Gastrocnemius medialis (tissue), 4 donors: ENCODE measurements at regions not wholly inside any gene's neighbourhood (a gene's known extent, or its start where the extent isn't known, plus 50 kb on each side); places are given as distances from the start of the nearest gene placed in this dataset.

ENCODE experiments used
- POLR2A ChIP-seq, 2 donors: fragments of 450-650 bp; IDR thresholded peaks; one replicate each; pipeline ENCODE4 v1.6.1; 2017; ENCODE audit warnings: antibody characterized with exemption in 2 of 2, mild to moderate bottlenecking in 2 of 2, moderate library complexity in 2 of 2
- TF ChIP-seq, protein P1 (sequence below), 5 experiments: fragments of 450-650 bp in 3 of 5; fragments of 200-600 bp in 2 of 5; sonication (generic) in 2 of 5; IDR thresholded peaks in 4 of 5; conservative IDR thresholded peaks in 1 of 5; 1 replicate in 4 of 5; 2 replicates in 1 of 5; pipeline ENCODE4 v1.5.1; 2016 to 2019; ENCODE audit warnings: antibody characterized with exemption in 5 of 5, mild to moderate bottlenecking in 3 of 5, moderate library complexity in 3 of 5

DNA sequence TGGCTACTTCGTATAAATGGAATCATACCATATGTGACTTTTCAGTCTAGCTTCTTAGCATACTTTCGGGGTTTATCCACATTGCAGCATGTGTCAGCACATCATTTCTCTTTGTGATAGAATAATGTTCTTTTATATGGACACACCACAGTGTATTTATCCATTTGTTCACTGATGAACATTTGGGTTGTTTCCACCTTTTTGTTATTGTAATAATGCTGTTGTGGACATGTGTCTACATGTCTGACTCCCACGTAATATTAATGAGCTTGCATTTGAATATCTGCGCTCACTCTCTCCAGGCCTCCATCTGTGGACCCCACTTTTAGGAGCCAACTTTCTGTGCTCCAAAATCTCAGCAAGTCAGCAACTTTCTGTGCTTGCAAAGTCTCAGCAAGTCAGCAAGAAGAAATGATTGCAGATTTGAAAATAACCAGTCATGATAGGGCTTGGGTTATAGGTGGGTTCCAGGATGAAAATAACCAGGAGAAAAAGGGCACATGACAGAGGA is 53.9 kb upstream of the GALNT18 start:
- TF ChIP-seq, protein P1, sequence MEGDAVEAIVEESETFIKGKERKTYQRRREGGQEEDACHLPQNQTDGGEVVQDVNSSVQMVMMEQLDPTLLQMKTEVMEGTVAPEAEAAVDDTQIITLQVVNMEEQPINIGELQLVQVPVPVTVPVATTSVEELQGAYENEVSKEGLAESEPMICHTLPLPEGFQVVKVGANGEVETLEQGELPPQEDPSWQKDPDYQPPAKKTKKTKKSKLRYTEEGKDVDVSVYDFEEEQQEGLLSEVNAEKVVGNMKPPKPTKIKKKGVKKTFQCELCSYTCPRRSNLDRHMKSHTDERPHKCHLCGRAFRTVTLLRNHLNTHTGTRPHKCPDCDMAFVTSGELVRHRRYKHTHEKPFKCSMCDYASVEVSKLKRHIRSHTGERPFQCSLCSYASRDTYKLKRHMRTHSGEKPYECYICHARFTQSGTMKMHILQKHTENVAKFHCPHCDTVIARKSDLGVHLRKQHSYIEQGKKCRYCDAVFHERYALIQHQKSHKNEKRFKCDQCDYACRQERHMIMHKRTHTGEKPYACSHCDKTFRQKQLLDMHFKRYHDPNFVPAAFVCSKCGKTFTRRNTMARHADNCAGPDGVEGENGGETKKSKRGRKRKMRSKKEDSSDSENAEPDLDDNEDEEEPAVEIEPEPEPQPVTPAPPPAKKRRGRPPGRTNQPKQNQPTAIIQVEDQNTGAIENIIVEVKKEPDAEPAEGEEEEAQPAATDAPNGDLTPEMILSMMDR (IDR thresholded peaks at IDR 0.05 in 4 of 5, conservative IDR thresholded peaks at IDR 0.05 in 1 of 5), result no peak
- TF ChIP-seq POLR2A (IDR thresholded peaks at IDR 0.05), result no peak
